Peyer's patch (tissue), 4 donors: ENCODE measurements at regions not wholly inside any gene's neighbourhood (a gene's known extent, or its start where the extent isn't known, plus 50 kb on each side); places are given as distances from the start of the nearest gene placed in this dataset.

Source experiments
- DNase-seq, 3 donors: peaks; one replicate each; pipeline ENCODE4 v3.0.0-alpha.2; 2017 to 2019
- H3K27ac ChIP-seq, 4 donors: fragments of 200-600 bp; sonication (generic); one replicate each; pipeline ENCODE4 v1.5.1; 2016 to 2019
- H3K27me3 ChIP-seq, 2 donors: fragments of 200-600 bp; sonication (generic); one replicate each; pipeline ENCODE4 v1.5.1; 2019
- H3K36me3 ChIP-seq, 3 donors: fragments of 200-600 bp; sonication (generic); one replicate each; pipeline ENCODE4 v1.5.1; 2016 to 2019
- H3K4me1 ChIP-seq, 4 donors: fragments of 200-600 bp; sonication (generic); one replicate each; pipeline ENCODE4 v1.5.1; 2016 to 2019
- H3K4me3 ChIP-seq, 4 donors: fragments of 200-600 bp; sonication (generic); 1 replicate in 3 of 4; 2 replicates in 1 of 4; pipeline ENCODE4 v1.5.1; 2016 to 2019; ENCODE audit warnings: mild to moderate bottlenecking in 1 of 4
- H3K9me3 ChIP-seq, 4 donors: fragments of 200-600 bp; sonication (generic); one replicate each; pipeline ENCODE4 v1.5.1; 2016 to 2019; ENCODE audit warnings: mild to moderate bottlenecking in 1 of 4
- POLR2A ChIP-seq, 2 donors: fragments of 450-650 bp; IDR thresholded peaks; one replicate each; pipeline ENCODE4 v1.5.1; 2017; ENCODE audit warnings: antibody characterized with exemption in 2 of 2, mild to moderate bottlenecking in 2 of 2, moderate library complexity in 2 of 2
- TF ChIP-seq, protein P1 (sequence below), 6 experiments: fragments of 450-650 bp in 4 of 6; fragments of 200-600 bp in 2 of 6; sonication (generic) in 1 of 6; IDR thresholded peaks; one replicate each; pipeline ENCODE4 v1.5.1; 2017 to 2019; ENCODE audit warnings: antibody characterized with exemption in 6 of 6, mild to moderate bottlenecking in 3 of 6, moderate library complexity in 1 of 6

DNA sequence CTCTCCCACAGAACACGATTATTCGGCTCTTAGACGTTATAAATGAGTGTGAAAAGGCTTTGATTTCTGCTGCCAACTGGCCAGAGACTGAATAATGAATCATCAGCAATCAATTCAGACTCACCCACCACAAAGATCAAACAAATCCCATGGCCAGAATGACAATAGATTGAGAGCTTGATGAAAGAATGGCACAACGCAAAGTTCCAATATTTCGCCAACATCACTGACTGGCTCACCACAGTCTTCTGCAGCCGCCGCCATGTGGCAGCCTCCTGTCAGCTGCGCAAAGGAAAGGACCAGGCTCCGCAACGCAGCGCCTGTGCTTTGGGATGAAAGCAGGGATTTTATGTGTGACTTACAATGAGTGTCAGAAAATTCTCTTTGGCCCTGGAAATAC is 104.4 kb upstream of the SOX11 start:
- no peaks in the 10 kb centered on the region for H3K9me3 ChIP-seq
- no peak for DNase-seq
- no peak overlapping the region for H3K27ac ChIP-seq
- no peak overlapping the region for H3K4me3 ChIP-seq
- TF ChIP-seq POLR2A (IDR thresholded peaks at IDR 0.05): no peak
- TF ChIP-seq, protein P1, sequence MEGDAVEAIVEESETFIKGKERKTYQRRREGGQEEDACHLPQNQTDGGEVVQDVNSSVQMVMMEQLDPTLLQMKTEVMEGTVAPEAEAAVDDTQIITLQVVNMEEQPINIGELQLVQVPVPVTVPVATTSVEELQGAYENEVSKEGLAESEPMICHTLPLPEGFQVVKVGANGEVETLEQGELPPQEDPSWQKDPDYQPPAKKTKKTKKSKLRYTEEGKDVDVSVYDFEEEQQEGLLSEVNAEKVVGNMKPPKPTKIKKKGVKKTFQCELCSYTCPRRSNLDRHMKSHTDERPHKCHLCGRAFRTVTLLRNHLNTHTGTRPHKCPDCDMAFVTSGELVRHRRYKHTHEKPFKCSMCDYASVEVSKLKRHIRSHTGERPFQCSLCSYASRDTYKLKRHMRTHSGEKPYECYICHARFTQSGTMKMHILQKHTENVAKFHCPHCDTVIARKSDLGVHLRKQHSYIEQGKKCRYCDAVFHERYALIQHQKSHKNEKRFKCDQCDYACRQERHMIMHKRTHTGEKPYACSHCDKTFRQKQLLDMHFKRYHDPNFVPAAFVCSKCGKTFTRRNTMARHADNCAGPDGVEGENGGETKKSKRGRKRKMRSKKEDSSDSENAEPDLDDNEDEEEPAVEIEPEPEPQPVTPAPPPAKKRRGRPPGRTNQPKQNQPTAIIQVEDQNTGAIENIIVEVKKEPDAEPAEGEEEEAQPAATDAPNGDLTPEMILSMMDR (IDR thresholded peaks at IDR 0.05): no peak
- H3K36me3 ChIP-seq: no peaks in the 10 kb centered on the region
- H3K4me1 ChIP-seq: no peaks in the 10 kb centered on the region
- no peaks in the 10 kb centered on the region for H3K27me3 ChIP-seq

GRCh38 chr2:5588601-5589000 is 103.6 kb upstream of the SOX11 start:
- Histone ChIP-seq H3K27me3 (no peaks in the 10 kb centered on the region), H3K36me3 (no peaks in the 10 kb centered on the region), H3K27ac (no peak overlapping the region), H3K4me1 (no peaks in the 10 kb centered on the region), H3K4me3 (no peak overlapping the region), H3K9me3 (no peaks in the 10 kb centered on the region)
- no peak for DNase-seq
- no peak for TF ChIP-seq POLR2A (IDR thresholded peaks at IDR 0.05)
- TF ChIP-seq, protein P1 (IDR thresholded peaks at IDR 0.05): no peak

DNA sequence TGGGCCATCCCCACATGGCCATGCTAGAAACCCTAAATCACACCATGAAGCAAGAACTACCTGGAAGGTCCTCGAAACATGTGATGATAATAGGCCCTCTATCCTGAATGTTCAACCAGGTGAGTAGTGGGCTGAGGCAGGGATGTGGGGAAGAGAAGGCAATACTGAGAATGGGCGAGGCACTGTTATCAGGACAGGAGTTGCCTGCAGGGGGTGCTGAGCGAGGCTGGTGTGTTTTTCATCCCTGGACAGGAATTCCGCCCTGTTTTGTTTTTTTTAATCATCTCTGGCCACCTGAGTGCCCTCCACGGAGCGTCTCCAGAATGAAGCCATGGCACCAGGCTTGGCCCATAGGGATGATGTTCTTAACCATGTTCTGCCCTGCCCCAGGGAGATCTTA is 103.0 kb upstream of the SOX11 start:
- H3K27ac ChIP-seq: no peak overlapping the region
- H3K27me3 ChIP-seq: no peaks in the 10 kb centered on the region
- TF ChIP-seq, protein P1 (IDR thresholded peaks at IDR 0.05): no peak
- TF ChIP-seq POLR2A (IDR thresholded peaks at IDR 0.05): no peak
- no peak overlapping the region for H3K4me3 ChIP-seq
- H3K36me3 ChIP-seq: no peaks in the 10 kb centered on the region
- H3K9me3 ChIP-seq: no peaks in the 10 kb centered on the region
- H3K4me1 ChIP-seq: no peaks in the 10 kb centered on the region
- DNase-seq: no peak

- Histone ChIP-seq H3K9me3 (no peaks in the 10 kb centered on the region), H3K27me3 (no peaks in the 10 kb centered on the region), H3K27ac (no peak overlapping the region), H3K36me3 (no peaks in the 10 kb centered on the region), H3K4me3 (no peak overlapping the region), H3K4me1 (no peaks in the 10 kb centered on the region)
- DNase-seq: no peak
- no peak for TF ChIP-seq POLR2A (IDR thresholded peaks at IDR 0.05)
- TF ChIP-seq, protein P1 (IDR thresholded peaks at IDR 0.05): no peak
These were observed 101.3 kb upstream of the SOX11 start for GRCh38 chr2:5590886-5591285.

DNA sequence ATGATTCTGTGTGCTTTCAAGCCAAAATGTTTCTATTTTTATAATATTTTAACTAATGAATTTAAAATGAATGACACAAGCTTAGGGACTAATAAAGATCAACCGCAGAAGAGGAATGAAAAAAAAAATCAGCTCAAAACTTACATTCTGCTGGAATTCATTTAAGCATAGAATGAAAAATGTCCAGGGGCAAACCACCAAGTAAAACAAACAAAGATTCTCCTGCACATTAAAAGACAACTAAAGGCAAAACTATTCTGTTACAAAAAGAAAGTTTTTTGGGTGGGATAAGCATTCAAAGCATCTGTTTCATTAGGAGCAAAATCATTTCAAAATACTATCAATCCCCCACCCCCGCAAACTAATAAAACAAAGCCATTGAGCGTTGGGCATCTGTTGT is 99.3 kb upstream of the SOX11 start:
- TF ChIP-seq, protein P1 (IDR thresholded peaks at IDR 0.05): no peak
- no peak for TF ChIP-seq POLR2A (IDR thresholded peaks at IDR 0.05)
- Histone ChIP-seq H3K4me1 (no peaks in the 10 kb centered on the region), H3K27ac (no peak overlapping the region), H3K4me3 (no peak overlapping the region), H3K27me3 (no peaks in the 10 kb centered on the region), H3K36me3 (no peaks in the 10 kb centered on the region), H3K9me3 (no peaks in the 10 kb centered on the region)
- no peak for DNase-seq

- no peak for DNase-seq
- TF ChIP-seq POLR2A (IDR thresholded peaks at IDR 0.05): no peak
- TF ChIP-seq, protein P1 (IDR thresholded peaks at IDR 0.05): no peak
- H3K4me3 ChIP-seq: no peak overlapping the region
- H3K9me3 ChIP-seq: no peaks in the 10 kb centered on the region
- no peaks in the 10 kb centered on the region for H3K27me3 ChIP-seq
- no peaks in the 10 kb centered on the region for H3K36me3 ChIP-seq
- H3K27ac ChIP-seq: no peak overlapping the region
- H3K4me1 ChIP-seq: no peaks in the 10 kb centered on the region
These were observed 97.9 kb upstream of the SOX11 start for GRCh38 chr2:5594249-5594695.
